DND-41 (cell line): ENCODE measurements at regions not wholly inside any gene's neighbourhood (a gene's known extent, or its start where the extent isn't known, plus 50 kb on each side); places are given as distances from the start of the nearest gene placed in this dataset.

Experiments
- ATAC-seq: fragments of 200-7000 bp; cut with Tn5 transposase; 3 replicates; pipeline ENCODE4 v1.9.1; 2021; ENCODE audit warnings: low read depth; ENCODE audit not compliant: insufficient read depth
- DNase-seq: peaks from one replicate; pipeline ENCODE4 v3.0.0-alpha.2; 2020
- H2AFZ ChIP-seq: 2 replicates; pipeline ENCODE4 v1.6.0; 2012; ENCODE audit warnings: low read depth, low read length
- H3K27ac ChIP-seq: 2 replicates; pipeline ENCODE4 v1.5.1; 2012; ENCODE audit warnings: low read length, inconsistent platforms
- H3K27me3 ChIP-seq: fragments of 200-600 bp; sonication (generic); 2 replicates; pipeline ENCODE4 v1.6.0; 2012; ENCODE audit warnings: low read length, mild to moderate bottlenecking, inconsistent platforms; ENCODE audit not compliant: insufficient read depth, poor library complexity
- H3K36me3 ChIP-seq: 2 replicates; pipeline ENCODE4 v1.5.1; 2012; ENCODE audit warnings: low read length, inconsistent platforms; ENCODE audit not compliant: insufficient read depth
- H3K4me1 ChIP-seq: 2 replicates; pipeline ENCODE4 v1.5.1; 2012; ENCODE audit warnings: mild to moderate bottlenecking, low read length; ENCODE audit not compliant: insufficient read depth
- H3K4me2 ChIP-seq: 2 replicates; pipeline ENCODE4 v1.6.0; 2012; ENCODE audit warnings: mild to moderate bottlenecking, moderate library complexity, low read length, inconsistent platforms; ENCODE audit not compliant: insufficient read depth
- H3K4me3 ChIP-seq, 2 experiments: fragments of 200-600 bp in 1 of 2; shearing (Covaris generic) in 1 of 2; 2 replicates each; pipeline ENCODE4 v1.5.1; 2012 to 2016; ENCODE audit warnings: inconsistent platforms in 2 of 2, low read length in 2 of 2, mild to moderate bottlenecking in 2 of 2, low read depth in 1 of 2, moderate library complexity in 1 of 2
- H3K79me2 ChIP-seq: 2 replicates; pipeline ENCODE4 v1.6.0; 2012; ENCODE audit warnings: low read length, inconsistent platforms; ENCODE audit not compliant: insufficient read depth
- H3K9ac ChIP-seq: 2 replicates; pipeline ENCODE4 v1.6.0; 2012; ENCODE audit warnings: low read depth, mild to moderate bottlenecking, inconsistent platforms, low read length, moderate library complexity
- H3K9me3 ChIP-seq: 2 replicates; pipeline ENCODE4 v1.5.1; 2012; ENCODE audit warnings: low read length, moderate library complexity, mild to moderate bottlenecking, inconsistent platforms; ENCODE audit not compliant: insufficient read depth, severe bottlenecking
- H4K20me1 ChIP-seq: 2 replicates; pipeline ENCODE4 v1.6.0; 2012; ENCODE audit warnings: low read length; ENCODE audit not compliant: insufficient read depth
- CTCF ChIP-seq: IDR thresholded peaks from 2 replicates; pipeline ENCODE4 v1.5.1; 2012; ENCODE audit warnings: borderline replicate concordance, low read length, moderate library complexity, mild to moderate bottlenecking; ENCODE audit not compliant: poor library complexity, severe bottlenecking; ENCODE audit errors: extremely low read depth
- EZH2 ChIP-seq: IDR thresholded peaks from 3 replicates; pipeline ENCODE4 v1.6.1; 2012; ENCODE audit warnings: borderline replicate concordance, low read depth, mild to moderate bottlenecking, moderate library complexity, low read length, inconsistent platforms; ENCODE audit not compliant: severe bottlenecking

- H3K27me3 ChIP-seq: no peaks in the 10 kb centered on the region
- no peaks in the 10 kb centered on the region for H3K79me2 ChIP-seq
- TF ChIP-seq EZH2 (no peak), CTCF (no peak)
- no peak overlapping the region for H2AFZ ChIP-seq
- ATAC-seq (no peak), DNase-seq (no peak)
- no peaks in the 10 kb centered on the region for H3K4me1 ChIP-seq
- no peak overlapping the region for H3K9ac ChIP-seq
- no peak overlapping the region for H3K4me2 ChIP-seq
- no peaks in the 10 kb centered on the region for H3K9me3 ChIP-seq
- H3K36me3 ChIP-seq: no peaks in the 10 kb centered on the region
- no peaks in the 10 kb centered on the region for H4K20me1 ChIP-seq
- no peak overlapping the region for H3K4me3 ChIP-seq
- no peak overlapping the region for H3K27ac ChIP-seq
Observed at GRCh38 chr4:8761167-8761823, 110.3 kb downstream of the HMX1 start.

GRCh38 chr4:8760561-8760960 is 111.1 kb downstream of the HMX1 start:
- TF ChIP-seq EZH2: no peak
- TF ChIP-seq CTCF: no peak
- no peak for ATAC-seq

GRCh38 chr4:8759987-8760386 is 111.7 kb downstream of the HMX1 start:
- H3K4me2 ChIP-seq: no peak overlapping the region
- no peak for ATAC-seq
- no peaks in the 10 kb centered on the region for H4K20me1 ChIP-seq
- no peaks in the 10 kb centered on the region for H3K4me1 ChIP-seq
- no peak overlapping the region for H3K4me3 ChIP-seq
- H3K27me3 ChIP-seq: no peaks in the 10 kb centered on the region
- H3K9me3 ChIP-seq: no peaks in the 10 kb centered on the region
- no peaks in the 10 kb centered on the region for H3K36me3 ChIP-seq
- DNase-seq: no peak
- no peak for TF ChIP-seq EZH2
- no peak for TF ChIP-seq CTCF
- no peak overlapping the region for H3K27ac ChIP-seq
- H2AFZ ChIP-seq: no peak overlapping the region
- H3K79me2 ChIP-seq: no peaks in the 10 kb centered on the region
- H3K9ac ChIP-seq: no peak overlapping the region

More at GRCh38 chr4:8760561-8760960, 111.1 kb downstream of the HMX1 start:
- H3K79me2 ChIP-seq: no peaks in the 10 kb centered on the region
- no peaks in the 10 kb centered on the region for H4K20me1 ChIP-seq
- H3K4me3 ChIP-seq: no peak overlapping the region
- H3K4me1 ChIP-seq: no peaks in the 10 kb centered on the region
- no peak overlapping the region for H2AFZ ChIP-seq
- no peaks in the 10 kb centered on the region for H3K9me3 ChIP-seq
- no peak overlapping the region for H3K4me2 ChIP-seq
- no peak overlapping the region for H3K9ac ChIP-seq
- no peaks in the 10 kb centered on the region for H3K27me3 ChIP-seq
- H3K36me3 ChIP-seq: no peaks in the 10 kb centered on the region
- no peak for DNase-seq
- H3K27ac ChIP-seq: no peak overlapping the region
